Hepatic stellate cell (primary cell): ENCODE measurements at regions not wholly inside any gene's neighbourhood (a gene's known extent, or its start where the extent isn't known, plus 50 kb on each side); places are given as distances from the start of the nearest gene placed in this dataset.

Source experiments
- DNase-seq: peaks from one replicate; pipeline ENCODE4 v3.0.0; 2011; ENCODE audit warnings: low spot score

DNA sequence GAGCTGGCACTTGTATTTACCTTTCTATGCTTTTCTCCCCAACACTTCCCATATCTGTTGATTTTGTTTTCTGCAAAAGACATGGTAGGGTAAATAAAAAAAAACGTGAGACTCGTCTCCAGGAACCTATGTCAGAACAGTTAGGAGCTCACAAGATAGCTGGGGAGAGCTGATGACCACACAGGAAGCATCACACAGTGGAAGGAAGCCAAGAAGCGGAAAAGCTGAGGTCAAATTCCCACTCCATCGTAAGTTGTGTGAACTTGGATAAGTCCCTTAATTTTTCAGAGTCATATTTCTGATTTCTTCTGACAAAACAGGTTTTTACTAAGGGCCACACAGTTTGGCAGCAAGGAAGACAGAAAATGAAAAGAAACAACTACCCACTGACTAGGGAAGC, 199.6 kb downstream of the KLF5 start:
- no peak for DNase-seq

DNA sequence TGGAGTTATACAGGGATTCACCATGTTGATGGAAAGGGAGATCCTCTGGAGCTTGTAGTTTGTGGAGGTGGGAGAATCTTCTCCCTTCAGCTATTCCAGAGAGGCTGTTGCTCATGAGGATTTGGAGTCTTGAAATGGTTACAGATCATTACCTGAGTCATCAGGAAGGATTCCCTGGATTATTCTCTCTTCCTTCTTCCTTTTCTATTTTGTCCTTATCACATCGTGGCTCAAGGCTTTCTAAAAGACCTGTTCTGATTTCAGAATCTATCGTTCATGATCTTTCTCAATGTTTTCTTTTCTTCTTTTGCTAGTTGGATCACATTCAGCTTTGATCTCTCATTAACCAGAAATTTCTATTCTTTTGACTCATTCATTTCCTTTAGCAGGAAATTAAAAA, 196.0 kb downstream of the KLF5 start:
- DNase-seq, result no peak

DNA sequence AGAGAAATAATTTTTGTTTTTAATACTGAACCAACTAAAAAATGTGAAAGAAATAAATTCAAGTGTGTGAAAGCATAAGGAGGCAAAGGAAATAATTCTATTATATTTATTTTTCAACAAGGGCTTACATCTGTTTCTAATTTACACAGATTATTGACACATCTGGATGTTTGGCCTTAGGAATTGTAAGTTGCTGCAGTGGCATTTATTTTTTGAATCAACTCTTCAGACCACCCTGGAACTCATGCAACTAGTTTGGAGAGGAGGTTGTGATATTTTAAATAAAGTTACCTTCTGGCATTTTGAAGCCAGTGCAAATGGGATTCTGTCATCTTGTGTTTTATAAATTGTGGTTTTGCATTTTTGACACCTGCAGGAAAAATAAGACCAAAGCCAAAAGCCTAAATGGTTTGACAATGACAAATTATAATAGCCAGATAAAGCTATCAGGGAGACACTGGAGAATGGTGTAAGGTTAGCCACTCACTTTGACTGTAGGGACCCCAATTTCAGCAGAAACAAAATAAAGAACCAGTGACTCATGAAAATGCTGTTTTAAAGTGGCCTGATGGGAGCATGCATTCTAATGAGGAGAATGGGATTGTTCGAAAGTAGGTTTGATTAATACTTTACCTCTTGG, 192.9 kb downstream of the KLF5 start:
- DNase-seq, result no peak

DNA sequence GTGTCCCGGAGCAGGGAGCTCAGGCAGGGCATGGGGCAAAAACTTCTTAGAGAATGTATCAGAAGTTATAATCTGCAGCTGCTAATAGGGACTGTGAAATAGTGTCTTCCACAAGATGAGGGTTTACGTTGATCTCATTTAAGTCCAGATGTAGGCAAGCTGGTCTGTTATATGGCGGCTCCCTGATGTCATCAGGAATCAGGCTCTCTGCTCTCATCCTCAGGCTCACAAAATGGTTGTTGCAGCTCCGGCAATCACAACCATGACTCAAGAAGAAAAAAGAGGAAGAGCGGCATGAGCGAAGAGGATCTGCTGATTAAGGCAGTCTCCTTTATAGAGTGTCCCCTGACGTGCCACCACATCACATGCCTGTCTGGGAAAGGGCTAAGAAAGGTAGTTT, 191.3 kb downstream of the KLF5 start:
- DNase-seq, result no peak

DNA sequence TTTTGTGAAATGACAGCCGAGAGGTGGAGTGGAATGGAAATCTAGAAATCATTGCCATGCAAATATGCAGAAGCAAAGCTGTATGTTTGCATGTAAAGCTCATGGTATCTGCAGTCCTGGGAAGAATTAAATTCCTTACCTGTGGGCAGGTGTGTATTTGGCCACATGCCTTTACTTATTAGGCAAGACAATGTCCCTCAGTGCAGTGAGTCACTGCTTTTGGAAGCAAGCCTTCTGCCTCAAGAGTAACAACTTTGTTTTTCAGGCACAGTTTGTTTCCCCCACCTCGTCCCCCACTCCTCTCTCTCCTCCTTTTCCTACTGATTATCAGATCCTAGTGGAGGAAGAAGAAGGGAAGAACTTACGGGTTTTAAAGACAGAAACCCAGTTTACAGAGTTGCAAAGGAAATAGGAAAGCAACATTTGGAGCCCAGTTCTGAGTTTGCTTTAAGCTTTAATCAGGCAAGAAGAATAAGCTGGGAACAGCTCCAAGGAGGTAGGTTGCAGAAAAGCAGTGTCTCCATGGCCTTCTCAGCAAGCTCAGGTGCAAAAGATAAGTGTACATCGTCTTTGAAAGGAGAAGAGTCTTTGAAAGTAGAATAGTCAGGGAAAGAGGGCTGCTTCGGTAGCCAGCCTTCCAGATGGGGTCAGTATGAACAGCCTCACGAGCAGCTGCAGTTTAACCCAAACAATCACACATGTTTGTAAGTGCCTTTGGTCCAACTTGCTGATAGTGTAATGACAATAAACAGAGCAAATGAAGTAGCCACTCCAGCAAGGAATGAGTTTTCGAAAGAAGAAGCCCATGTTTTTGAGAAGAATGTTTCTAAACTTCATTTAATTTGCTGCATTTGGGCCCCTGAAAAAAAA, 190.1 kb downstream of the KLF5 start:
- no peak for DNase-seq

DNA sequence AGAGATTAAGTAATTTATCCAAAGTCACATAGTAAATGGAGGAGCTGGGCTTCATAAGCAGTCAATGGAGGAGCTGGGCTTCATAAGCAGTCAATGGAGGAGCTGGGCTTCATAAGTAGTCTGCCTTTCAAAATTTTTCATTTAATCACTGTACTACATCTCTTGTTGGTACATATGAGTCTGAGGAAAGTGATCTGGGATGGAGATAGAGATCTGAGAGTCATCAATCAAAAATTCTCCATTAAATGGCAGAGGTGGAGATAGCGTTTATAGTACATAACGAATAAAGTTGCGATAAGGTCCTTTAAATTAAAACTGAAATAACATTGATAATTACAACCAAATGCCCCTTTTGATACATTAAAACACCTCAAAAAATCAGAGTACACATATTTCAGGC, 189.3 kb downstream of the KLF5 start:
- DNase-seq, result no peak

DNA sequence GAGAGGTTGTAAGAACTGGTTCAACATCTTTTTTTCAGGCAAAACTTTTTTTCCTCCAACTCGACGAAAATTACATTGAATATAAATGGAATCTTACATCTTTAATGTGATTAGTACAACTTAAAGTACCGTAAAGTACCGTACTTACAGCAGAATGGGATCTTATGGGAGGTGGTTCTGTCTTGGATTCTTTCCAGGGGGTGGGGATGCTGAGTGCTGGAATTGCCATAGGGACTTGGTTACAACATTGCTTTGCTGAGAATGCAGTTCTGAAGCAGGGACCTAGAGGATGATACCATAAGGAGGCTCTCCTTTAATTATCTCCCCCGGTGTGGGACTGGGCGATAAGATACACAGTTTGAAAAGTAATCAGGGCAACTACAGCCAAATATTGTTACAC, 186.4 kb downstream of the KLF5 start:
- no peak for DNase-seq

DNA sequence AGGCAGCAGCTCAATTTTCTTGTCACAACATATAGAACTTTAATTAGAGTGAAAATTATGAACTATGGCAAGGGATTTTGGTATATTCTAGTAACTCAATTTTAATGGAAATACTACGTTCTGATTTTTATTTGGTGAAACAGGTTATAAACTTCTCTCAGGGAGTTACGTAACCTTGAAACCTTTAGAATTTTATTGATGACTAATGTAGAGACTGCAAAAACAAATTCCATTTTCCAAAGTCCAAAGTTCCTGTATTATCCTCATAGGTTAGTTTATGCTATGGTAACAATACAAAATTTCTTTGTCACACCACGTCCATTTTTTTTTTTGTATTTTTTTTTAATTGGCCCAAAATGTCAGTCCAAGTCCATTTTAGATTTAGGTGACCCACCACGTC, 185.7 kb downstream of the KLF5 start:
- DNase-seq, result no peak

DNA sequence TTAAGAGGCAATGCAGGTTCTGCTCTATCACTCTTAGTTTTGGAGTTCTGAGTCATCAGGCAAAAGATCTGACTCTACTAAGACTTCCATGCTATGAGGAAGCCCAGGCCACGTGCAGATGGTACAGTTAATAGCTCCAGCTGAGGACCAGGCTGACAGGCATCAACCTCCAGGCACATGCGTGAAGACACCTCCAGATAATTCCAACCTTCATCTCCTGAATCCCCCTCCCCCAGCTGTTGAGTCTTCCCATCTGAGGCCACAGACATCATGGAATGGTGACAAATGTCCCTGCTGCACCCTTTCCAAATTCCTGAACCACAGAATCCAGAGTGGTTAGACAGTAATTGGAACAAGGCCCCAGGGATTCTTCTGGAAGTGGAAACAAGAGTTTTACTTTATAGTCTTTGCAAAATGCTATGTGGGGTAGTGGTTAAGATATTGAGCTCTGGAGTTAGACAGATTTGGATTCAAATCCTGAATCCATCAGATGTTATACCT, 183.8 kb downstream of the KLF5 start:
- DNase-seq, result no peak

DNA sequence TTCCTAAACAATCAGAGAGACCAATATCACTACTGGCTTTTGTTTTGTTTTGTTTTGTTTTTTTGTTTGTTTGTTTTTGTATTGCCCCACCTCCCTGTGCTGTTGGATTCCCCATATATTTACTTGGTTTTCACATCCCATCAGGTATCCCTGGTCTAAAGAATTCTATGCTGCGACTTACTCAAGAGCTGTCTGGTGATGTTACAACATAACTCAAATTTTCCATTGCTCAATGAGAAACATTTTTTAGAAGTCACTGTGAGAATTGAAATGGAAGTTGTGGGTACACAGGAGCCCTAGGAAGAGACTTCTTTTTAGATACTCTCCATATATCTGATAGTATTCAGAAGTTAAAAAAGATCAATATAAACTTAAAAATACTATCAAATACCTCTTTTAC, 181.4 kb downstream of the KLF5 start:
- no peak for DNase-seq

DNA sequence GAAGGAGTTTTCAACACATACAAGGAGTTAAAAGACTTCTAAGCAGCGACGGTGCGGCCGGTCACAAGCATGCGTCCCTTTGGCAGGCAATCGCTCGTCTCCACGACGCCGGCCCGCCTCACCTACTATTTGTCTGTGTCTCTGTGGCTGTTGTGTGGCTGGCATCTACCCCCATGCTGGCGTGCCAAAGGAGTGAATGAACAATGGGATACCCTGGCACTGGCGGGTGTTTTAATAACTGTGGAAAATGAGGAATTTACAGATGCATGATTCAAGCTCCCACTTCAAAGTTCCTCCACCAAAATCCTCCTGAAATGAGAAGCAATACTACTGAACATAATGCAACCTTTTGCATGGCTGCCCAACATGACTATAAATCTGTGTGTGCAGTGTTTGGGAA, 176.6 kb downstream of the KLF5 start:
- no peak for DNase-seq

DNA sequence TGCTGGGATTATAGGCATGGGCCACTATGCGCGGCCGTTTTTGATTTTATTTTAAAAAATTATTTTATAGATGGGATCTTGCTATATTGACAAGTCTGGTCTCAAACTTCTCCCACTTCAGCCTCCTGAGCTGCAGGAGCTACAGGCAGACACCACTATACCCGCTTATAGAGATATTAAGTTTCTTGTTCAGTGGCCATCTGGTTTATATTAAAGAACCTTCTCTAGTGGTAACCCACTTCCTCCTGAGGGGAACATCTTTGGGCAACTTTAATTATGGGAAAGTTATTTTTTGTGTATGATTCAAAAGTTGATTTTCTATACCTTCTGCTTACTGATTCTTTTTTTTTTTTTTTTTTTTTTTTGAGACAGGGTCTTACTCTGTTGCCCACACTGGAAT, 172.7 kb downstream of the KLF5 start:
- no peak for DNase-seq

DNA sequence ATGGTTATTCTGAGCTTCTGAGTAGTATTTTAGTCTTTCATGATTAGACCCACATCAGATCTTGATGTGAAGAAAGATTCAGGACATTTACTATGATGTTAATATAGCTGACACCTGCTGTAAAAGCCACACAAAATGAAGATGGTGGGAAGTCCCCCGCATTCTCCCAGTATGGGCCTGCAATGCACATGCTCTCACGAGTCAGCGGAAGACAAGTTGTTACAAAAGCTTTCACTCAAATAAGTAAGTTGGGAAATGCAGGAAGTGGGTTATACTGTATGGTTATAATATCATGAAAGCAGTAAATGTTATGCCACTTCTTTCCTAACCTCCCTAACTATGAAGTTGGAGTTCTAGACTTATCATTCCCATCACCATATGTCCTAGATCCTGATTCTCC, 171.9 kb downstream of the KLF5 start:
- DNase-seq, result no peak

DNA sequence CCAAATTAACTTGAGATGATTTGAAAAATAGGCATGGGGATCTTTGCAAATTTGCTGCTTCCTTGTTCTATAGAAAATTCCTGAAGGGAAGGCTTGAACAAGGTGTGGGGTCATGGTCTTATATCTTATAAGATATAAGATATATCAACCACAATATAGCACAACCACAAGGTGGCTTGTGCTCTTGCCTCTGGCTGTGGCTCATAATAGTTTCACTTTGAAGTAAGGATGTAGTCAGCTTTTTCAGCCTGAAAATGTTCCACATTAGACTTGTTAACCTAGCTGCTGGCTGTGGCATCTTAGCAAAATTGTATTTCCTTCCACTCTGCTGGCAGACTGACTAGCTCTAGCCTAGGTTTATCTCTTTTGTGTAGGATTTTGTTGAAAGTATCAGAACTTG, 169.7 kb downstream of the KLF5 start:
- no peak for DNase-seq

DNA sequence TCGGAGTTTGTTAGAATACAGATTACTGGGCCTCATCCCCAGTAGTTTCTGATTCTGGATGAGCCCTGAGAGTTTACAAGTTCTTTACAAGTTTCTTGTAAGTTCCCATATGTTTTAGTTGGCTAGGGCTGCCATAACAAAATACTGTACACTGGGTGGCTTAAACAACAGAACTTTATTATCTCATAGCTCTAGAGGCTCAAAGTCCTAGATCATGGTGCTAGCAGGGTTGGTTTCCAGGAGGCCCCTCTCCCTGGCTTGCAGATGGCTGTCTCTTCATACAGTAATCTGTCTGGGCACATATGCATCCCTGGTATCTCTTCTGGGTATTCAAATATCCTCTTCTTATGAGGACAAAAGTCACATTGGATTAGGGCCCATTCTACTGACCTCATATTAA, 167.2 kb downstream of the KLF5 start:
- DNase-seq, result no peak

DNA sequence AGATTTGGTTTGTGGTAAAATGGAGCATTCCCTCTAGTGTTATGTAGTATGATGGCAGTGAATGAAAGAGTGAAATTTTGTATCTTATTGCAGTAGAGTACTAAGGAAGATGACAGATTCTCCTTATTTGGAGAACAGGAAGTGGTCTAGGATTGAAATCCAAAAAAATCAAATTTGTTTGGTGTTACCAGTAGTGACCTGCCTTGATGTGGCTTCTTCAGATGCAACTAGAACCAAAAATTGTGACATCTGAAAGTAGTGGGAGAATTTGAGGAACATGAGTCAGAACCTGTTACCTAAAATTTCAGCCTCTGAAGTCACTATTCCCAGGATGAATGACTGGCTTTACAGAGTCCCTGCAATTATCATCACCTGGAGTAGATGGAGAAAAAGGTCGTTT, 165.9 kb downstream of the KLF5 start:
- DNase-seq, result no peak

DNA sequence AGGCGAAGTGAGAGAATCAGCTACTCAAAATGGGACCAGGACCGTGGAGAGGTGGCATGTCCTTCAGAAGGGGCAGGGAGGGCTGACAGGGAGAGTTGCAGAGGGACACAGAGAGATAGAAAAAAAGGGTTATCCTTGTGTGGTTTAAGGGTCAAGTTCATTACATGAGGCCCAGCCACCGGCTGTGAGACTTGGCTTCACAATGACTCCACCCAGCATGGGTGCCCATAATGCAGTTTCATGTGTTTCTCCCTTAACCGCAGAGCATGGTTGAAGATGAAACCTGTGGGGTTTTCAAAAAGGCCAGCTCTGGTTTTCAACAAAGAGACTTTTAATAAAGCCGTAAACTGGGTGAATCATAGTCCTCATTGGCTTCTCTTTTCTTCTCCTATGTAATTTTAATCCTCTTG, 164.6 kb downstream of the KLF5 start:
- no peak for DNase-seq

DNA sequence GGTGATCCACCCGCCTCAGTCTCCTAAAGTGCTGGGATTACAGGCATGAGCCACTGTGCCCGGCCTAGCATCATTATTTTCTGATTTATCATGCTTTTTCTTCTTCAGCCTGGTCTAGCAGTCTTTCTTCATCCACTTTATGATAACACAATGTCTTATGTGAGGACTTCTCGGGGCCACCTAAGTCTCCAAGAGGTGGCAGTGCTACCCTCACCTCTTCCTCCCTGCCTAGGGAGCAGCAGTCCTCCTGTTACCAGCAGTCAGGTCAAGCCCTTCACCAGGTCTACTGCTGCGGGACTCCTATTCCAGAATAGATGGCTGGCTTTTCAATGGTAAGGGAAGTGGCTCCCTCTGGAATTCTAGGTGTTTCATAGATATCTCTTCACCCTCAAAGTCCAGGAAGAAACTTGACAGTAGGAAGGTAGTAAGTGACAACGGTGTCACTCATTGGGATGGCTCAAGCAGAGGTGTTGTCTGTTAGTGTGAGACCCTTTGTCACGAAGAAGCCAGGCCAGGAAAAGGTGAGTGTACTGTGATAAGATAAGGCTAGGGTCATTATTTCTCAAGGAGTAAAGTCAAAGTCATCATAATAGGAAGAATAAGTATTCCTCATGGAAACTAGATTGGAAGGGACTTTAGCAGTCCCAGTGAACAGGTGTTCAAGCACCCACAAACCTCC, 164.0 kb downstream of the KLF5 start:
- no peak for DNase-seq

DNA sequence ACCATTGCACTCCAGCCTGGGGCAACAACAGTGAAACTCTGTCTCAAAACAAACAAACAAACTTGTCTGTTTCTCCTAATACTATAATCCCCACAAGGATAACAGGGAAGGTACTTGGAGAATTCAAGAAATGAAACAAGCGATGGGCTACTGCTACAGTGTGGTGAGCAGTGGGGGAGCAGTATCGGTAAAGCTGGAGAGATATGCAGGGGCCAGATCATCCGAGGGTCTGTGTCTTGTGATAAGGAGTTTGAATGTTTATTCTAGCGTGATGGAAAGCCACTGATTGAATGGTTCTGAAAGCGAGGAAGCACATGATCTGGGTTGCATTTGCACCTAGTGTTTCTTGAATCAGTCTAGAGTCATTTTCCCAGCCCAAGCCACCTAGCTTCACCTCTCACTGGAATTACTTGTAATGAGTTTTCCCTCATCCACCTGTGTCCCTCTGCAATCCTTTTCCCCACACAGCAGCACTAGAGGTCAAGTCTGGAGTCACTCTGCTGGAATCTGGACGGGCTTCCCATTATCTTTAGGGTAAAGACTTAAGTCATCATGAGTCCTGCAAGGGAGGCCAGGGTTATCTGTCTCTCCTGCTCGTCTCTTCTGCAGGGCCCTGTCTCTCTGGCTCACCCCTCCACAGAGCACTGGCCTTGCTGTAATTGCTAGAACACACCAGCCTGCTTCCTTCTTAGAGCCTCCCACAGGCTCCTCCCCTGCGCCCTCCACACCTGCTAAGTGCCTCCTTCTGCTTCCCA, 162.3 kb downstream of the KLF5 start:
- DNase-seq, result no peak

DNA sequence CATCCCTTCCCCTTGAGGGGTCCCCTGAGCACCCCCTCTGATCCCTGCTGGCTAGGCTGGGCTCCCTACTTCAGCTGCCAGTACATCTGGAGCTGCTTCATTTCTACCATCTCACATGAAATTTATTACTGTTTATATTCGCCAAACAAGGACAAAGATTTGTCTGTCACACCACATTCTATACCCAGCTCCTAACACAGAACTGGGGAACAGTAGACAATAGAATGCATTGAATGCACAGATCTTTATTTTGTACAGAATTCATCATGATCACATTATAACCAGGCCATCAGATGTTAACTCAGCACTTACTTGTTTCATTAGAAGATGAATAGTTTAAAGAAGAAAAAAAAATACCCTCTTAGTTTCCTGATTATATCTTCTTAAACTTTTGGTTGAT, 159.4 kb downstream of the KLF5 start:
- DNase-seq, result no peak

DNA sequence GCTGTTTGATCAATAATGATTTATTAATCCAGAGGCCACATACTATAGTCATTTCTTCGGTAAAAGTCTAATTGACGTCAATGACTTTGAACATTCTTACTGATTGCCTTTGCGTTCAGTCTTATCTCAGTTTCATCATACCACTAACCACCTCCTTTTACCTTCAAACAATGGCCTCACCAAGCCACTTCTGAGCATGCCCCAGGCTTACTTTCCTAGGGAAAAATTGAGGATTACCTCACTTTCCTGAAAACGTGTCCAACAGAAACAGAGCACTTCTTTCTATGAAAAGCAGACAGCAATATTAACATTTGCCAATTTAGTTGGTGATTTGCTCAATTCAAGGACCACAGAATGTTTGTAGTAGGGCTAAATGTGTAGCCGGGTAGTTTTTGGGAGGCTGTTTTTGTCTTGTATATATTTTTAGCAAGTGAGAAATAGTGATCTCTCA, 157.6 kb downstream of the KLF5 start:
- no peak for DNase-seq

DNA sequence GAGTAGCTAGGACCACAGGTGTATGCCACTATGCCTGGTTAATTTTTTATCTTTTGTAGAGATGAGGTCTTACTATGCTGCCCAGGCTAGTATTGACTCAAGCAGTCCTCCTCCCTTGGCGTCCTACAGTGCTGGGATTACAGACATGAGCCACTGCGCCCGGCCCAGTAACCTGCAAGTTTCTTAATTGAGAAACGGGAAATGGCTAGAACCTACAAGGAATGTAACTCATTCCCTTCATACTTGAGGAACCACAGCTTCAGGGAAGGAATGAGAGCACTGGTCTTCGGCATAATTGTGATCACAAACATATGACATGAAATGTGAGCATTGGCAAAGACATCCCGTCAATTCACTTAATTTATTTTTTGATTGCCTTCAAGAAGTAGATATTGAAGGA, 157.0 kb downstream of the KLF5 start:
- peak; percentile 6 for DNase-seq
